ENCODE measurements at regions not wholly inside any gene's neighbourhood (a gene's known extent, or its start where the extent isn't known, plus 50 kb on each side); places are given as distances from the start of the nearest gene placed in this dataset.

DNA sequence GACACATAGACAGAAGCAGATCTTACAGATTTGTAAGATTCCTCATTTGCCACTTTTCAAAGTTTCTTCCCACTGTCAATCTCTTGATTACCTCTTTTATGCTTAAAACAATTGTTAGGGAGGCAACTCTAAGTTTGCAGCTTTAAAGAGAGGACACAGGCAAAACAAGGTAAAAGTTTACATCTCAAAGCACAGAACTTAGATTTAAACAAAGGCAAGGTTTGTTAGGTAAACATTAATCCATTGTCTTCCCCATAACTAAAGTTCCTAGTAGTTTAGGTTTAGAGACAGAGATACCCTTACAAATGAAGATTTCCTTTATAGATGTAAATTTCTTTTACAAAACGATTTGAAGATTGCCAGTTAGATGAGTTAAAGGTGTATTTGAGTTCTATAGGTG, 176.9 kb downstream of the AASDH start:
- no CpG with 5 or more reads among the region's 1 CpG for WGBS (ENCODE audit: insufficient coverage)
- peaks cover 7 to 14% of the 10 kb centered on the region in 2 donors for H3K9me3 ChIP-seq (replicated peaks in 1 of 2; ENCODE audit: control insufficient read depth in 1 of 2, insufficient read depth in 1 of 2, low read length in 2 of 2)
- H2AFZ ChIP-seq (ENCODE audit: insufficient read depth, low read depth, low read length, poor library complexity, severe bottlenecking): no peak overlapping the region
- intact Hi-C loops (cut with micrococcal nuclease): no loop called here
- no peak overlapping the region for H3K4me2 ChIP-seq (replicated peaks; ENCODE audit: extremely low read depth, low read length, poor library complexity, severe bottlenecking)
- no peak overlapping the region for H3K4me3 ChIP-seq (replicated peaks in 1 of 3; ENCODE audit: low read depth in 2 of 3, low read length in 3 of 3)
- H3K27ac ChIP-seq (ENCODE audit: low read depth in 1 of 2, low read length in 2 of 2): no peak overlapping the region
- no peak overlapping the region for H3K27ac Mint-ChIP-seq
- H3K36me3 ChIP-seq (replicated peaks in 1 of 2; ENCODE audit: control insufficient read depth in 1 of 2, insufficient read depth in 2 of 2, low read length in 2 of 2): no peaks in the 10 kb centered on the region
- no peaks in the 10 kb centered on the region for H3K4me1 Mint-ChIP-seq
- H3K9ac ChIP-seq (ENCODE audit: insufficient read depth, low read length, poor library complexity, severe bottlenecking): no peak overlapping the region
- no peaks in the 10 kb centered on the region for H3K27me3 ChIP-seq (ENCODE audit: control insufficient read depth in 2 of 2, insufficient read depth in 2 of 2, low read length in 2 of 2)
- no peak for DNase-seq
- TF ChIP-seq, protein P1, sequence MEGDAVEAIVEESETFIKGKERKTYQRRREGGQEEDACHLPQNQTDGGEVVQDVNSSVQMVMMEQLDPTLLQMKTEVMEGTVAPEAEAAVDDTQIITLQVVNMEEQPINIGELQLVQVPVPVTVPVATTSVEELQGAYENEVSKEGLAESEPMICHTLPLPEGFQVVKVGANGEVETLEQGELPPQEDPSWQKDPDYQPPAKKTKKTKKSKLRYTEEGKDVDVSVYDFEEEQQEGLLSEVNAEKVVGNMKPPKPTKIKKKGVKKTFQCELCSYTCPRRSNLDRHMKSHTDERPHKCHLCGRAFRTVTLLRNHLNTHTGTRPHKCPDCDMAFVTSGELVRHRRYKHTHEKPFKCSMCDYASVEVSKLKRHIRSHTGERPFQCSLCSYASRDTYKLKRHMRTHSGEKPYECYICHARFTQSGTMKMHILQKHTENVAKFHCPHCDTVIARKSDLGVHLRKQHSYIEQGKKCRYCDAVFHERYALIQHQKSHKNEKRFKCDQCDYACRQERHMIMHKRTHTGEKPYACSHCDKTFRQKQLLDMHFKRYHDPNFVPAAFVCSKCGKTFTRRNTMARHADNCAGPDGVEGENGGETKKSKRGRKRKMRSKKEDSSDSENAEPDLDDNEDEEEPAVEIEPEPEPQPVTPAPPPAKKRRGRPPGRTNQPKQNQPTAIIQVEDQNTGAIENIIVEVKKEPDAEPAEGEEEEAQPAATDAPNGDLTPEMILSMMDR (IDR thresholded peaks at IDR 0.05): no peak
- H3K27me3 Mint-ChIP-seq (ENCODE audit: low read depth in 3 of 3): no peaks in the 10 kb centered on the region
- H3K79me2 ChIP-seq (ENCODE audit: insufficient read depth, low read length): no peaks in the 10 kb centered on the region
- no peaks in the 10 kb centered on the region for H3K36me3 Mint-ChIP-seq
- H3K9me3 Mint-ChIP-seq: peaks cover 6 to 13% (median 11%) of the 10 kb centered on the region in 7 donors
- H4K20me1 ChIP-seq (ENCODE audit: insufficient read depth, low read length): no peaks in the 10 kb centered on the region
- no peaks in the 10 kb centered on the region for H3K4me1 ChIP-seq (ENCODE audit: control insufficient read depth in 1 of 2, insufficient read depth in 2 of 2, low read length in 2 of 2)
- H3K4me3 Mint-ChIP-seq: no peak overlapping the region

DNA sequence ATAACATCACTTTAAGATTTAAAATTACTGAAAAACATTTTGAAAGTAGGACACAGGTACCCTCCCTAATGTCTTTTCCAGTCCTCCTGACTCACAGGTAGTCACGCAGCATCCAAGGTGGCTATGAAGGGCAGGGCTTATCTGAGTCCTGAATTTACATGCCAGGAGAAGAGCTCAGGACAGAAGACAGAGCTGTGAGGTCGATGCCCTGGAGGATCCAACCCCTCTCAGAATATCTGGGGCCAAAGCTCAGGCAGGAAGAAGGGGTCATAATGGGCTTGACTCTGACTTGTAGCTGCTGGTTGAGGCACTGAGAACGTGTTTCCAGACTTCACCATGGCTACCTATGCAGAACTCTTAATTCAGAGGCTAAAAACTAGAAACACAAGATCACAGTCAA, 177.5 kb downstream of the AASDH start:
- Mint-ChIP-seq H3K27ac (no peak overlapping the region), H3K27me3 (ENCODE audit: low read depth in 3 of 3) (no peaks in the 10 kb centered on the region), H3K4me3 (no peak overlapping the region), H3K4me1 (no peaks in the 10 kb centered on the region), H3K9me3 (peaks cover 6 to 13% (median 11%) of the 10 kb centered on the region in 7 donors), H3K36me3 (no peaks in the 10 kb centered on the region)
- Histone ChIP-seq H3K27ac (ENCODE audit: low read depth in 1 of 2, low read length in 2 of 2) (no peak overlapping the region), H3K9ac (ENCODE audit: insufficient read depth, low read length, poor library complexity, severe bottlenecking) (no peak overlapping the region), H3K36me3 (replicated peaks in 1 of 2; ENCODE audit: control insufficient read depth in 1 of 2, insufficient read depth in 2 of 2, low read length in 2 of 2) (no peaks in the 10 kb centered on the region), H3K79me2 (ENCODE audit: insufficient read depth, low read length) (no peaks in the 10 kb centered on the region), H3K4me3 (replicated peaks in 1 of 3; ENCODE audit: low read depth in 2 of 3, low read length in 3 of 3) (no peak overlapping the region), H4K20me1 (ENCODE audit: insufficient read depth, low read length) (no peaks in the 10 kb centered on the region), H3K4me2 (replicated peaks; ENCODE audit: extremely low read depth, low read length, poor library complexity, severe bottlenecking) (no peak overlapping the region), H3K27me3 (ENCODE audit: control insufficient read depth in 2 of 2, insufficient read depth in 2 of 2, low read length in 2 of 2) (no peaks in the 10 kb centered on the region), H3K9me3 (replicated peaks in 1 of 2; ENCODE audit: control insufficient read depth in 1 of 2, insufficient read depth in 1 of 2, low read length in 2 of 2) (peaks cover 7 to 14% of the 10 kb centered on the region in 2 donors), H2AFZ (ENCODE audit: insufficient read depth, low read depth, low read length, poor library complexity, severe bottlenecking) (no peak overlapping the region), H3K4me1 (ENCODE audit: control insufficient read depth in 1 of 2, insufficient read depth in 2 of 2, low read length in 2 of 2) (no peaks in the 10 kb centered on the region)
- TF ChIP-seq, protein P1 (IDR thresholded peaks at IDR 0.05): no peak
- intact Hi-C loops (cut with micrococcal nuclease): no loop called here
- WGBS (ENCODE audit: insufficient coverage): 88% methylated on average over 1 of the region's 3 CpGs
- no peak for DNase-seq
